ENCODE measurements at regions not wholly inside any gene's neighbourhood (a gene's known extent, or its start where the extent isn't known, plus 50 kb on each side); places are given as distances from the start of the nearest gene placed in this dataset.

GRCh38 chrX:137166591-137166990, 132.8 kb upstream of the GPR101 start:
- TF ChIP-seq CTCF (IDR thresholded peaks at IDR 0.05) (no peak), POLR2A (IDR thresholded peaks at IDR 0.05) (no peak), EP300 (IDR thresholded peaks at IDR 0.05) (no peak)

All from ovary (tissue), 3 donors.